Body of pancreas (tissue), 4 donors: ENCODE measurements at regions not wholly inside any gene's neighbourhood (a gene's known extent, or its start where the extent isn't known, plus 50 kb on each side); places are given as distances from the start of the nearest gene placed in this dataset.

ENCODE experiments used
- CTCF ChIP-seq, 7 experiments: fragments of 450-650 bp in 4 of 7; fragments of 200-600 bp in 3 of 7; sonication (generic) in 3 of 7; IDR thresholded peaks; one replicate each; pipeline ENCODE4 v1.5.1; 2016 to 2019; ENCODE audit warnings: antibody characterized with exemption in 7 of 7
- POLR2A ChIP-seq, 3 donors: fragments of 450-650 bp; IDR thresholded peaks; one replicate each; pipeline ENCODE4 v1.6.1; 2016; ENCODE audit warnings: antibody characterized with exemption in 3 of 3, mild to moderate bottlenecking in 2 of 3

- peak in 3 of 7 experiments; percentile 4 to 22 (median 21) for TF ChIP-seq CTCF (IDR thresholded peaks at IDR 0.05)
- TF ChIP-seq POLR2A (IDR thresholded peaks at IDR 0.05), result no peak
These were observed 342.6 kb downstream of the NOVA1 start for GRCh38 chr14:26255213-26255612.
